ENCODE measurements at regions not wholly inside any gene's neighbourhood (a gene's known extent, or its start where the extent isn't known, plus 50 kb on each side); places are given as distances from the start of the nearest gene placed in this dataset.
"Not testable (repeated sequence)": the region's sequence is repeated elsewhere in the genome, so short reads cannot be mapped to it uniquely, and the experiment has no call there.

DNA sequence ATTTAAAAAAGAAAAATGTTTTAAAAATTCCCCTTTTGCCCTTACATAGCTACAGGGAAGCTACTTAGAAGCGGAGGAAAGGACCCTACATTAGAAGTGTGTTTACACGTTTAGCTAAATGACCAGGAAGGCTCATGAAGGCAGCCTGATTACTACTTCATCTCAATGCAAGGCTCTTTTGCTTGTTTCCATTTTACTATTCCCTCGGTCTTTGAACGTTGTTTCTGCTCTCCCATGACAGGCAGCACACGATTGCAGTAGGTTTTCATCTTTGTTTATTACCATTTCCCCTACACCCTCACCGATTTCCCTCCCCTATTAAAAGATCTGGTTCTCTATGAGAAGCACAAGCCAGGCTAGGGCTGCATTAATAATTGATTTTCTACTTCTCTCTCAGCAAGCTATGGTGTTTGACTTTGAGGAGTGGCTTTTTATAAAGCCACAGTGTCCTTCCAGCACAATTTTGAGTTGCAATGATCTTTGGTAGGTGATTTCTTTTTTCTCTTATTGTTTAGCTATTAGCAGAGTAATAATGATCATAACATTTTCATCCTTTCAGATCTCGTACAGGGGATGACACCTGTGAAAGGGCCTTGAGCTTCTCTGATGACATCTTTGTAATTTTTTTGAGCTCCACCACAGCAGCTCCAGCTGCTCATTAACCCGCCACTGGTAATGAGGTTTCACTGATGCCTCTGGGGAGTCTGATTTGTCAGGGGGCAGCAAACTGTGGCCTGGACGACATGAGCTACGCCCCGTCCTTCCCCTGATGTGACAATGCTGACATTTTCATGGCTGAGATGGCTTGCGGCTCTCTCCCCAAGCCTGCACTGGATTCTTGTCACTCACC, 670.3 kb downstream of the UQCRFS1 start:
- intact Hi-C loops (cut with DNase I) = no loop called here
- WGBS (ENCODE audit: insufficient coverage, low coverage, low lambda C conversion rate, missing lambda C conversion rate) = 80% methylated on average over 12 of the region's 12 CpGs
- Histone ChIP-seq H3K4me3 (no peak overlapping the region), H3K9me3 (no peaks in the 10 kb centered on the region), H3K27me3 (no peaks in the 10 kb centered on the region), H3K4me1 (no peaks in the 10 kb centered on the region), H3K27ac (no peak overlapping the region), H3K36me3 (no peaks in the 10 kb centered on the region)
- ATAC-seq = no peak
- TF ChIP-seq CTCF (IDR thresholded peaks at IDR 0.05) (no peak), POLR2A (IDR thresholded peaks at IDR 0.05) (no peak)
- no peak for DNase-seq

DNA sequence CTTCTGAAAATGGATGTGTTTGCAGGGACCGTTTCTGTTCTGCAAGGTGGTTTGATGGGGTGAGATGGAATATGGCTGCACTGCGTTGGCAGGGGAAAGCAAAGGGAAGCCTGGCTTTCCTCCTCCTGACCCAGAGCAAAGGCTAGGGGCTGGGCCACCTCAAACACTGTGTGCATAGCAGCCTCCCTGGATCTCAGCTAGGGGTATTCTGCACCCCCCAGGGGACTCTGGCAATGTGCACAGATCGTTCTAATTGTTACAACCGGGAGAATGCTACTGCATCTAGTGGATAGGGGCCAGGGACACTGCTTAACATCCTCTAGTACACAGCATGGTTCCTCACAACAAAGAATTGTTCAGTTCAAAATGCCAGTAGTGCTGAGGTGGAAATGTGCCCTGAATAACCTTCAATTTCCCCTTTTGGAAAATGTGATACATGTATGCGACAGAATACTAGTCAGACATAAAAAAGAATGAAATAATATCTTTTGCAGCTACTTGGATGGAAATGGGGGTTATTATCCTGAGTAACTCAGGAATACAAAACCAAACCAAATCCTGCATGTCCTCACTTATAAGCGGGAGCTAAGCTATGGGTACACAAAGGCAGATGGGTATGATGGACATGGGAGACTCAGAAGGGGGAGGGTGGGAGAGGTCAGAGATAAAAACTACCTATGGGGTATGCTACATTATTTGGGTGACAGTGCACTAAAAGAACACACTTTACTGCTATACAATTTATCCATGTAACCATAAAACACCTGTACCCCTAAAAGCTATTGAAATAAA, 671.2 kb downstream of the UQCRFS1 start:
- H3K27ac ChIP-seq = no peak overlapping the region
- no peak for ATAC-seq
- H3K36me3 ChIP-seq = no peaks in the 10 kb centered on the region
- H3K4me3 ChIP-seq = no peak overlapping the region
- intact Hi-C loops (cut with DNase I) = no loop called here
- DNase-seq = no peak
- 92% methylated on average over 3 of the region's 6 CpGs for WGBS (ENCODE audit: insufficient coverage, low coverage, low lambda C conversion rate, missing lambda C conversion rate)
- TF ChIP-seq POLR2A (IDR thresholded peaks at IDR 0.05) (no peak), CTCF (IDR thresholded peaks at IDR 0.05) (no peak)
- no peaks in the 10 kb centered on the region for H3K27me3 ChIP-seq
- H3K4me1 ChIP-seq = no peaks in the 10 kb centered on the region
- H3K9me3 ChIP-seq = no peaks in the 10 kb centered on the region

DNA sequence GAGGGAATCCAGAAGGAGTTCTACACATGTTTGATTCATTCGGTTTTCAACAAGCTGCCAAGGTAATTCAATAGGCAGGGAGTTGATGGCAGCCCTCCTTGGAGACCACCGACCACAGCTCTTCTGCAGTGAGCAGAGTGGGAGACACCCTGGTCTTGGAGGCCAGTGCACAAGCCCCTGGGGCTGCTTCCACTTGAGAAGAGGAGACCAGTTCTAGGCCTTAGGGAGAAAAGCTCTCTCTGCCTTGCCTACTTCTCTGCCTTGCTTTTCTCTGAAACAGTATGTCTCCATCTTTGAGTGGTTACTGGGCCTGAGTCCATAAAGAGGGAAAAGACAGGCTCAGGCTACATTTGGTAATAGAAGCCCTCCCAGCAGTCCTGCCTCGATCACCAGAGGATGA, 671.9 kb downstream of the UQCRFS1 start:
- TF ChIP-seq CTCF (IDR thresholded peaks at IDR 0.05) (no peak), POLR2A (IDR thresholded peaks at IDR 0.05) (no peak)
- H3K4me1 ChIP-seq = no peaks in the 10 kb centered on the region
- intact Hi-C loops (cut with DNase I) = no loop called here
- ATAC-seq (no peak), DNase-seq (no peak)
- H3K27me3 ChIP-seq = no peaks in the 10 kb centered on the region
- WGBS (ENCODE audit: insufficient coverage, low coverage, low lambda C conversion rate, missing lambda C conversion rate) = 66% methylated on average over 3 of the region's 3 CpGs
- no peaks in the 10 kb centered on the region for H3K36me3 ChIP-seq
- H3K9me3 ChIP-seq = no peaks in the 10 kb centered on the region
- H3K4me3 ChIP-seq = no peak overlapping the region
- H3K27ac ChIP-seq = no peak overlapping the region

- H3K27me3 ChIP-seq; H3K36me3 ChIP-seq; H3K4me3 ChIP-seq; DNase-seq; H3K9me3 ChIP-seq; H3K4me1 ChIP-seq; H3K27ac ChIP-seq; ATAC-seq; intact Hi-C loops (cut with DNase I): not testable (repeated sequence)
- WGBS (ENCODE audit: insufficient coverage, low coverage, low lambda C conversion rate, missing lambda C conversion rate) = 95% methylated on average over 6 of the region's 6 CpGs
Observed at GRCh38 chr19:28540385-28540784, 672.6 kb downstream of the UQCRFS1 start.

DNA sequence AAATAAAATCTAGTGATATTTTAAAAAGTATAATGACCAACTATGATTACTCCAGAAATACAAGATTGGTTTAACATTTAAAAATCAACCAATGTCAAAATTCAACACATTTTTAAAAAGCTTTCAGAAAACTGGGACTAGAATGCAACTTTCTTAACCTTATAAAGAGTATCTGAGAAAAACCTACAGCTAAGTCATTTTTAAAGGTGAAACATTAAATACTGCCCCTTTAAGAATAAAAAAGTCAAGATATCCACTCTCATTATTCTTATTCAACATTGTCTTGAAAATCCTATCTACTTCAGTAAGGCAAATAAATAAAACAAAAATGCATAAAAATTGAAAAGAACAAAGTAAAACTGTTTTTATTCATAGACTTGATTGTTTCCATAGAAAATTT, 673.2 kb downstream of the UQCRFS1 start:
- intact Hi-C loops (cut with DNase I) = no loop called here

DNA sequence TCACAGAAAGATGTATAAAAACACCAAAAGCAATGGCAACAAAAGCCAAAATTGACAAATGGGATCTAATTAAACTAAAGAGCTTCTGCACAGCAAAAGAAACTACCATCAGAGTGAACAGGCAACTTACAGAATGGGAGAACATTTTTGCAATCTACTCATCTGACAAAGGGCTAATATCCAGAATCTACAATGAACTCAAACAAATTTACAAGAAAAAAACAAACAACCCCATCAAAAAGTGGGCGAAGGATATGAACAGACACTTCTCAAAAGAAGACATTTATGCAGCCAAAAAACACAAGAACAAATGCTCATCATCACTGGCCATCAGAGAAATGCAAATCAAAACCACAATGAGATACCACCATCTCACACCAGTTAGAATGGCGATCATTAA, 674.4 kb downstream of the UQCRFS1 start:
- H3K4me1 ChIP-seq; H3K36me3 ChIP-seq; H3K4me3 ChIP-seq; H3K9me3 ChIP-seq; ATAC-seq; DNase-seq; H3K27ac ChIP-seq; intact Hi-C loops (cut with DNase I); H3K27me3 ChIP-seq: not testable (repeated sequence)
- WGBS (ENCODE audit: insufficient coverage, low coverage, low lambda C conversion rate, missing lambda C conversion rate) = 67% methylated on average over 1 of the region's 2 CpGs

More for the DNA sequence above, 673.2 kb downstream of the UQCRFS1 start:
- H3K4me3 ChIP-seq = no peak overlapping the region
- no peaks in the 10 kb centered on the region for H3K4me1 ChIP-seq
- no peaks in the 10 kb centered on the region for H3K36me3 ChIP-seq
- no peak overlapping the region for H3K27ac ChIP-seq
- no peak for ATAC-seq
- TF ChIP-seq POLR2A (IDR thresholded peaks at IDR 0.05) (no peak), CTCF (IDR thresholded peaks at IDR 0.05) (no peak)
- no peaks in the 10 kb centered on the region for H3K9me3 ChIP-seq
- DNase-seq = no peak
- H3K27me3 ChIP-seq = no peaks in the 10 kb centered on the region
